Caco-2 (cell line): ENCODE measurements at regions not wholly inside any gene's neighbourhood (a gene's known extent, or its start where the extent isn't known, plus 50 kb on each side); places are given as distances from the start of the nearest gene placed in this dataset.

Experiments used
- BruUV-seq: library from RNA; stranded (reverse); fragments of 400-500 nt; replicated peaks from 2 replicates; lab custom pipeline; 2021; lab: Mats Ljungman, UMichigan
- CTCF ChIA-PET: fragments of 300-600 bp; sonication (Branson Sonifier 250); formaldehyde crosslinking; loops from one replicate; lab custom pipeline; 2022; ENCODE audit warnings: antibody characterized with exemption; lab: Charles Lee
- POLR2A ChIA-PET: fragments of 300-600 bp; sonication (Branson Sonifier 250); formaldehyde crosslinking; loops from one replicate; lab custom pipeline; 2022; ENCODE audit warnings: antibody characterized with exemption; lab: Charles Lee
- DNase-seq, 2 experiments: peaks; one replicate each; pipeline versions ENCODE4 v3.0.0 to v3.0.0-alpha.2; 2020 to 2022
- H3K27me3 ChIP-seq: replicated peaks from 2 replicates; pipeline ENCODE4 v1.6.0; 2011; ENCODE audit warnings: low read length; ENCODE audit not compliant: control insufficient read depth, insufficient read depth
- H3K36me3 ChIP-seq: 2 replicates; pipeline ENCODE4 v1.5.1; 2011; ENCODE audit warnings: low read length; ENCODE audit not compliant: control insufficient read depth, insufficient read depth
- H3K4me1 ChIP-seq: fragments of 250-450 bp; sonication (Bioruptor Pico); 2 replicates; pipeline ENCODE4 v1.5.1; 2020; ENCODE audit warnings: mild to moderate bottlenecking
- H3K4me3 ChIP-seq: 2 replicates; pipeline ENCODE4 v1.5.1; 2011; ENCODE audit warnings: low read depth, mild to moderate bottlenecking, control low read depth, low read length
- H3K9me3 ChIP-seq: fragments of 250-450 bp; sonication (Bioruptor Pico); 2 replicates; pipeline ENCODE4 v1.5.1; 2020; ENCODE audit warnings: mild to moderate bottlenecking, moderate library complexity
- H3K27ac Mint-ChIP-seq: one replicate; pipeline ENCODE4 v1.8.0; 2022; ENCODE audit warnings: mixed read lengths; ENCODE audit not compliant: unreplicated experiment
- H3K27me3 Mint-ChIP-seq: one replicate; pipeline ENCODE4 v1.8.0; 2022; ENCODE audit warnings: mixed read lengths; ENCODE audit not compliant: insufficient read depth, unreplicated experiment
- H3K36me3 Mint-ChIP-seq: one replicate; pipeline ENCODE4 v1.8.0; 2022; ENCODE audit warnings: mild to moderate bottlenecking, mixed read lengths; ENCODE audit not compliant: insufficient read depth, unreplicated experiment
- H3K4me1 Mint-ChIP-seq: one replicate; pipeline ENCODE4 v1.8.0; 2022; ENCODE audit warnings: low read depth, mixed read lengths; ENCODE audit not compliant: unreplicated experiment
- H3K4me3 Mint-ChIP-seq: one replicate; pipeline ENCODE4 v1.8.0; 2022; ENCODE audit warnings: mild to moderate bottlenecking, moderate library complexity, mixed read lengths; ENCODE audit not compliant: unreplicated experiment
- H3K9me3 Mint-ChIP-seq: one replicate; pipeline ENCODE4 v1.8.0; 2022; ENCODE audit warnings: mixed read lengths; ENCODE audit not compliant: unreplicated experiment
- intact Hi-C: fragments of 100-400 bp; cut with micrococcal nuclease; formaldehyde crosslinking; loops from one replicate; pipeline ENCODE4 v1.10.0; 2022; ENCODE audit not compliant: unreplicated experiment
- TF ChIP-seq, protein P1 (sequence below), 2 experiments: fragments of 200-600 bp in 1 of 2; IDR thresholded peaks; 1 replicate in 1 of 2; 2 replicates in 1 of 2; pipeline versions ENCODE4 v1.5.1 to v1.8.0; 2011 to 2022; ENCODE audit warnings: antibody characterized with exemption in 1 of 2, control low read depth in 1 of 2, inconsistent platforms in 1 of 2, low read depth in 1 of 2, low read length in 1 of 2, mild to moderate bottlenecking in 1 of 2, moderate library complexity in 1 of 2; ENCODE audit not compliant: insufficient read depth in 1 of 2, severe bottlenecking in 1 of 2, unreplicated experiment in 1 of 2

DNA sequence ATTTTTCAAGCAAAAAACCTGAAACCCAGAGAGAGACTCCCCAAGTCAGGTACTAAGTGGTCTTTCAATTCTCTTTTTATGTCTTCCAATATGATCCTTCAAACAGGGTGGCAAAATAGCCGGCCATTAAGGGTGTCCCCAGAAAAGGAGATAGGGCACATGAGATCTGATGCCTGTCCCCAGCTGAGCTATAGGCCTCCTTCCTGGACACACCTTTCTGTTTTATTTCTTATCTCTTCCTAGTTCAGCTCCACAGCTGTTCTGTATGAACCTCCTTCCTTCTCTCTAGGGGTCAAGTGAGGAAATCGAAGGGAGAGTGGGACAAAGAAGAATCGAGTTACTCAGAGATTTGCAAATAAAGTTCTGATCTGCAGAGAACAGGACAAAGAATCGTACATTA, 112.4 kb upstream of the ATP1A1 start:
- H3K27me3 ChIP-seq = no peaks in the 10 kb centered on the region
- H3K4me3 ChIP-seq = no peak overlapping the region
- ChIA-PET POLR2A (no interaction called here), CTCF (no interaction called here)
- Mint-ChIP-seq H3K4me3 (no peak overlapping the region), H3K27me3 (no peaks in the 10 kb centered on the region), H3K27ac (no peak overlapping the region), H3K4me1 (peaks cover 7% of the 10 kb centered on the region), H3K36me3 (no peaks in the 10 kb centered on the region), H3K9me3 (no peaks in the 10 kb centered on the region)
- TF ChIP-seq, protein P1, sequence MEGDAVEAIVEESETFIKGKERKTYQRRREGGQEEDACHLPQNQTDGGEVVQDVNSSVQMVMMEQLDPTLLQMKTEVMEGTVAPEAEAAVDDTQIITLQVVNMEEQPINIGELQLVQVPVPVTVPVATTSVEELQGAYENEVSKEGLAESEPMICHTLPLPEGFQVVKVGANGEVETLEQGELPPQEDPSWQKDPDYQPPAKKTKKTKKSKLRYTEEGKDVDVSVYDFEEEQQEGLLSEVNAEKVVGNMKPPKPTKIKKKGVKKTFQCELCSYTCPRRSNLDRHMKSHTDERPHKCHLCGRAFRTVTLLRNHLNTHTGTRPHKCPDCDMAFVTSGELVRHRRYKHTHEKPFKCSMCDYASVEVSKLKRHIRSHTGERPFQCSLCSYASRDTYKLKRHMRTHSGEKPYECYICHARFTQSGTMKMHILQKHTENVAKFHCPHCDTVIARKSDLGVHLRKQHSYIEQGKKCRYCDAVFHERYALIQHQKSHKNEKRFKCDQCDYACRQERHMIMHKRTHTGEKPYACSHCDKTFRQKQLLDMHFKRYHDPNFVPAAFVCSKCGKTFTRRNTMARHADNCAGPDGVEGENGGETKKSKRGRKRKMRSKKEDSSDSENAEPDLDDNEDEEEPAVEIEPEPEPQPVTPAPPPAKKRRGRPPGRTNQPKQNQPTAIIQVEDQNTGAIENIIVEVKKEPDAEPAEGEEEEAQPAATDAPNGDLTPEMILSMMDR (IDR thresholded peaks at IDR 0.05; ENCODE audit: insufficient read depth in 1 of 2, low read depth in 1 of 2, low read length in 1 of 2, severe bottlenecking in 1 of 2, unreplicated experiment in 1 of 2) = no peak
- H3K9me3 ChIP-seq = no peaks in the 10 kb centered on the region
- DNase-seq = no peak
- intact Hi-C loops = no loop called here
- H3K4me1 ChIP-seq = no peaks in the 10 kb centered on the region
- no peaks in the 10 kb centered on the region for H3K36me3 ChIP-seq
- no TSS peak for BruUV-seq

DNA sequence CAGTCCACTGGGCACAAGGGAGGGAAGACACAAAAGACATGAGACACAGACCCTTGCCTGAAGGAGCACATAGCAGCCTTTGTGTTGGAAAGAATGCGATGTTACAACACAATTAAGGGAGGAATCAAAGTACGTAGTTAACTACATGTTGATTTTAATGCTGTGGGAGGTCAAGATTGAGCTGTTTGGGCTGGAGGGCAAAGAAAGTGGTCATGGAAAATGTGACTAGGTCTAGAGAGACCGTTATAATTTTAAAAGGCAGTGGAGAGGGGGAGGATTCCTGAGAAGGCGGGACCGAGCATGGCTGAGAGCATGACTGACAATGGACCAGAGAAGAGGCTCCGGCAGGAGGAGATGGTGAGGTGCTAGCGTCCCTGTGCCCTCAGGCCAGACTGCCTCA, 111.8 kb upstream of the ATP1A1 start:
- Histone ChIP-seq H3K36me3 (no peaks in the 10 kb centered on the region), H3K4me1 (no peaks in the 10 kb centered on the region), H3K9me3 (no peaks in the 10 kb centered on the region), H3K4me3 (no peak overlapping the region), H3K27me3 (no peaks in the 10 kb centered on the region)
- Mint-ChIP-seq H3K4me3 (no peak overlapping the region), H3K9me3 (no peaks in the 10 kb centered on the region), H3K36me3 (no peaks in the 10 kb centered on the region), H3K27me3 (no peaks in the 10 kb centered on the region), H3K27ac (no peak overlapping the region), H3K4me1 (peaks cover 6% of the 10 kb centered on the region)
- POLR2A ChIA-PET = no interaction called here
- DNase-seq = peak in 1 of 2 experiments; percentile 2
- BruUV-seq = no TSS peak
- CTCF ChIA-PET = no interaction called here
- intact Hi-C loops = no loop called here
- TF ChIP-seq, protein P1 (IDR thresholded peaks at IDR 0.05; ENCODE audit: insufficient read depth in 1 of 2, low read depth in 1 of 2, low read length in 1 of 2, severe bottlenecking in 1 of 2, unreplicated experiment in 1 of 2) = no peak

DNA sequence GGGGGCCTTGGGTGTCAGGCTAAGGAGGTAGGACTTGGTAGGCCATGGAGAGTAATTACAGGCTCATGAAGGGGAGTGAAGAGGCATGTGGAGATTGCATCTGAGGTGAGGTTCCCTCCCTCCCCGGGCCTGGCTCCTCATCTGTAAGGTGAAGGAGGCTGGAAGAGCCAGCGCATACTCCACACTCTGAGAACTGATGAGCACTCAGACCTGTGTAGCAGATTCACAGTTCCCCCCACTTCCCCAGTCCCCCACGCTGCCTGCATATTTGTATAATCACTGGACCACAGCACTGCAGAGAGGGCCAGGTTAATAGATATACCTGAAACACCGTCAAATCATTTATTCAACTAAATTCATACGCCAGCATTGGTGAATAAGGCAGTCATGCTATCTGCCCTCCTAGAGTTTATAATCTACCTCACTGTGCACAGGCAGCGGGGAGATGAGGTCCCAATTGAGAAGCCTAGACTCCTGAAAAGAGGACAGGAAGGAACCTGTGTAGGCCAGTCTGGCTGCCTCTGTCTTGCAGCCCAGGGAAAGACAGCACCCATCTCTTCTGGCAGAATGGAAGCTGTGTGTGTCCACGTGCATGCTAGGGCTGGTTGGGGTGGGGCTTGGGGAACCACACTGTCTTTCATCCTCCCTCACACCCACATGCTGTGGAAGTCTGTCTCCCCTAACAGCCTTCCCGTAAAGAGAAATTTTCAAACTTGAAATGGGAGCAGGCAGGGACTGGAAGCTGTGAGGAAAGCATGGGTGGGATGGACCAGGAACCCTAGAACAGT, 110.6 kb upstream of the ATP1A1 start:
- Mint-ChIP-seq H3K27ac (no peak overlapping the region), H3K4me1 (peaks cover 6% of the 10 kb centered on the region), H3K4me3 (no peak overlapping the region), H3K9me3 (no peaks in the 10 kb centered on the region), H3K36me3 (no peaks in the 10 kb centered on the region), H3K27me3 (no peaks in the 10 kb centered on the region)
- TF ChIP-seq, protein P1 (IDR thresholded peaks at IDR 0.05; ENCODE audit: insufficient read depth in 1 of 2, low read depth in 1 of 2, low read length in 1 of 2, severe bottlenecking in 1 of 2, unreplicated experiment in 1 of 2) = no peak
- ChIA-PET POLR2A (no interaction called here), CTCF (no interaction called here)
- H3K4me3 ChIP-seq = no peak overlapping the region
- no TSS peak for BruUV-seq
- DNase-seq = no peak
- no peaks in the 10 kb centered on the region for H3K36me3 ChIP-seq
- H3K27me3 ChIP-seq = no peaks in the 10 kb centered on the region
- intact Hi-C loops = no loop called here
- H3K4me1 ChIP-seq = no peaks in the 10 kb centered on the region
- no peaks in the 10 kb centered on the region for H3K9me3 ChIP-seq
